ENCODE measurements at regions not wholly inside any gene's neighbourhood (a gene's known extent, or its start where the extent isn't known, plus 50 kb on each side); places are given as distances from the start of the nearest gene placed in this dataset.
A peak's percentile ranks its signal among the peaks of the same experiment; 100 is the strongest.

GRCh38 chr19:29263305-29264135 lies 50.6 kb upstream of the UQCRFS1 start:
- DNase-seq: peak; percentile 73

- DNase-seq: no peak
These were observed 51.9 kb upstream of the UQCRFS1 start for GRCh38 chr19:29264897-29265296.

- DNase-seq: no peak
These were observed 52.5 kb upstream of the UQCRFS1 start for GRCh38 chr19:29265436-29265835.

- no peak for DNase-seq
These were observed 53.0 kb upstream of the UQCRFS1 start for GRCh38 chr19:29266001-29266400.

GRCh38 chr19:29266603-29267002 lies 53.7 kb upstream of the UQCRFS1 start:
- no peak for DNase-seq

GRCh38 chr19:29267701-29268100 lies 54.8 kb upstream of the UQCRFS1 start:
- DNase-seq: no peak

- DNase-seq: no peak
These were observed 55.2 kb upstream of the UQCRFS1 start for GRCh38 chr19:29268103-29268502.

- no peak for DNase-seq
These were observed 55.9 kb upstream of the UQCRFS1 start for GRCh38 chr19:29268721-29269393.

GRCh38 chr19:29269641-29270040 lies 56.7 kb upstream of the UQCRFS1 start:
- no peak for DNase-seq

- DNase-seq: no peak
These were observed 58.4 kb upstream of the UQCRFS1 start for GRCh38 chr19:29271341-29271740.

- no peak for DNase-seq
These were observed 59.0 kb upstream of the UQCRFS1 start for GRCh38 chr19:29271911-29272310.

- DNase-seq: no peak
These were observed 60.2 kb upstream of the UQCRFS1 start for GRCh38 chr19:29273000-29273640.

GRCh38 chr19:29275266-29275665 lies 62.3 kb upstream of the UQCRFS1 start:
- DNase-seq: no peak

GRCh38 chr19:29277102-29277501 lies 64.2 kb upstream of the UQCRFS1 start:
- no peak for DNase-seq

- DNase-seq: no peak
These were observed 65.8 kb upstream of the UQCRFS1 start for GRCh38 chr19:29278716-29279115.

- no peak for DNase-seq
These were observed 70.4 kb upstream of the UQCRFS1 start for GRCh38 chr19:29283366-29283765.

GRCh38 chr19:29285187-29285687 lies 72.3 kb upstream of the UQCRFS1 start:
- no peak for DNase-seq

- DNase-seq: no peak
These were observed 72.9 kb upstream of the UQCRFS1 start for GRCh38 chr19:29285878-29286277.

- peak; percentile 68 for DNase-seq
These were observed 74.1 kb upstream of the UQCRFS1 start for GRCh38 chr19:29287061-29287460.

GRCh38 chr19:29288256-29288655 lies 75.3 kb upstream of the UQCRFS1 start:
- DNase-seq: no peak

- no peak for DNase-seq
These were observed 76.1 kb upstream of the UQCRFS1 start for GRCh38 chr19:29289020-29289419.

- peak; percentile 44 for DNase-seq
These were observed 77.9 kb upstream of the UQCRFS1 start for GRCh38 chr19:29290853-29291252.

GRCh38 chr19:29292153-29292552 lies 79.2 kb upstream of the UQCRFS1 start:
- DNase-seq: no peak

GRCh38 chr19:29292562-29292961 lies 79.6 kb upstream of the UQCRFS1 start:
- no peak for DNase-seq
